ENCODE measurements at regions not wholly inside any gene's neighbourhood (a gene's known extent, or its start where the extent isn't known, plus 50 kb on each side); places are given as distances from the start of the nearest gene placed in this dataset.
"Not testable (repeated sequence)": the region's sequence is repeated elsewhere in the genome, so short reads cannot be mapped to it uniquely, and the experiment has no call there.

- DNase-seq, result no peak
Observed at GRCh38 chr2:125736306-125736705, 919.7 kb upstream of the GYPC start.

DNA sequence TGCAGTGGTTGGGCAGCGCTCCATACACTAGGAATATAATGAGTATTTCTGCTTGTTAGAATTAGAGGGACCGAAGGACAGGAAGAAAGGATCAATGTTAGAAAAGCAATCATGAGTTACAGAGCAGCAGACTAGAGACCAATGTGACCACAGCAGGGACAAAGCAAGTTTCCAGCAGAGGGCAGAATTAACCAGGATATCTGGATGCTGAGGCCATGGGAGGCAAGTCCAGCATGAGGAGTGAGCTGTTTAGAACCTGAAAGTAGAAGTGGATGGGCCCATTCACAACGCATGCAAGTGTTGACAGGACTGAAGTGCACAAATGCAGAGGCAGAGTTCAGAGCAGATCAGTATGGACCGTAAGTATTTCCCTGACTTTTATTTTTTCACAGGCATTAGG lies 910.4 kb upstream of the GYPC start:
- DNase-seq, result peak; percentile 0

DNA sequence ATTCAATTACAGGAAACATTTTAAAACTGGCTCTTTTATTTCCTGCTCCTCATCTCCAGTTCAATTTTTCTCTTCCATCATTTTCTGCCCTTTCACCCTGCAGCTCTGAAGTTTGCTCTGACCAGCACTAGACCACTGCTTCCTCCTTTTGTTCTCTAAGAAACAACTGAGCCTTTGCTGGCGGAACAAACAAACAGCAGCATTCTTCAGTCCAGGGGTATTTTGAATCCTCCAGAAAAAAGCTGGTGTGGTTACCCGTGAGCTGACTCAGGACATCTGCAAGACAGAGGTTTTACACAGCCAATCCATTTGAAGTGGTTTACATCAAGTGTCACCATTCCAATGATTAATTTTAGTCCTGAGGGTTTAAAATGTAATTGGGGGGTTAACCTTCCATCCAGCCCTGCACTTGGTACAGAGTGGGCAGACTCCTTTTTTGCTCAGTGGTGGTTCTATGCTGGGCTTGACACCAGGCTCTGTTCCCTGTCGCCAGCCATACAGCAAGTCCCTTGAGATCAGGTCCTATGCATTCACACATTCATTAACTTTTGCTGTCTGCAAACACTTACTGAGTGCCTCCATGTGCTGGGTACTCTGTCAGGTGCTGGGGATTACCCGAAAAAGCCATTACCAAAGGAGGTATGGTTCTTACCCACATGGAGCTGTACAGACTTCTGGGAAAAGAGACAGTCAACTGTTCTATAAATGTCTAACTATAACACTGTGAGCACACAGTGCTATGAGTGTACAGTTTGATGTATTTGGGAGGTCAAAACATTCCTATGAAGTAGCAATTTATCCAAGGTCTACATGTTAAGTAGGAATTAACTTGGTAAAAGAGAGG lies 909.4 kb upstream of the GYPC start:
- DNase-seq, result no peak

GRCh38 chr2:125747165-125747425 lies 908.9 kb upstream of the GYPC start:
- DNase-seq, result no peak

DNA sequence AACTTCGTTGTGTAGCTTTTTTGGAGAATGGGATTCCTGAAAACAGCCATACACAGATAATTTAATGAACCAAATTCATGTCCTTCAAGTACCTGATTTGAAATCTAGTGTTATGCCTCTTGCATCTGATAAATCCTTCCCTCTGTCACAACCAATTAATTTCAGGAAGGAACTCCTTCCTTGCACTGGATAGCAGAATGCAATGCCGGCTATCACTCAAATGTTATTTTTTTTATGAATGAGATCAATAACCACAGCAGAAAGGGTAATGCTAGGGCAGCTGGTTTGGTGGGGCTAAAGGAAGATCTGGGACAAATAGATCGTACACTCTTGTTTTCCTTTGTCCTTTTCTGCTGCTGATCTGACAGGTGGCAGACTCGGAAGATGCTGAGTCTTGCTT lies 899.5 kb upstream of the GYPC start:
- DNase-seq, result no peak

DNA sequence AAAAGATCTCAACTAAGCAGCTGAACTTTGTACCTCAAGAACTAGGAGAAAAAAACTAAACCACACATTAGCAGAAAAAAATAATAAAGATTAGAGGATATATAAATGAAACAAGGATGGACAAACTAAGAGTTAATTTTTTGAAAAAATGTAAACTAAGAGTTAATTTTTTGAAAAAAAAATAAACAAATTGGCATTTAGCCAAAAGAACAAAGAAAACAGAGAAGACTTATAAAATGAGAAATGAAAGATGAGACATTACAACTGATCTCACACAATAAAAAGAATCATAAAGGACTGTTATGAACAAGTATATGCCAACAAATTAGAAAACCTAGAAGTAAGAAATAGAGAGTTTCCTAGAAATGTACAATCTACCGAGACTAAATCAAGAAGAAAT lies 859.2 kb upstream of the GYPC start:
- DNase-seq, result no peak

GRCh38 chr2:125797192-125797591 lies 858.8 kb upstream of the GYPC start:
- DNase-seq, result no peak

DNA sequence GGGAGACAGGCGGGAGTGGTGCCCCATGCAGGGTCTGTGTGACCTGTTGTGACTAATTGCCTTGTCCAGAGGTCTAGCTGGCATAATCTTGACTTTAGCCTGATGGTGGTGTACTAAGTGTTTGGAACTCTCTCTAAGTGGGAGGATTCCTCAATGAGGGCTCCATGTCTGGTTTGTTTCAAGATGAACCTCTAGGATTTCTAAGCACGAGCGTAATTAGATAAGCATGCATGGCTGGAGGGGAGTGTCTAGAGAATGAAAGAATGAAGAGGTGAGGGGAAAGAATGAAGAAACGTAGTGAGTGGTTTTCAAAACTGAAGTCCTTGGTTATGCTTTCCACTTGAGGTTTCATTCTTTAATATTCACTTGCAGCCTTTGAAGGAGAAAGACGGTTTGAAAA lies 833.2 kb upstream of the GYPC start:
- no peak for DNase-seq

DNA sequence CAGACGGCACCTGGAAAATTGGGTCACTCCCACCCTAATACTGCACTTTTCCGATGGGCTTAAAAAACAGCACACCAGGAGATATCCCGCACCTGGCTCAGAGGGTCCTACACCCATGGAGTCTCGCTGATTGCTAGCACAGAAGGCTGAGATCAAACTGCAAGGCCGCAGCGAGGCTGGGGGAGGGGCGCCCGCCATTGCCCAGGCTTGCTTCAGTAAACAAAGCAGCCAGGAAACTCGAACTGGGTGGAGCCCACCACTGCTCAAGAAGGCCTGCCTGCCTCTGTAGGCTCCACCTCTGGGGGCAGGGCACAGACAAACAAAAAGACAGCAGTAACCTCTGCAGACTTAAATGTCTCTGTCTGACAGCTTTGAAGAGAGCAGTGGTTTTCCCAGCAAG lies 830.2 kb upstream of the GYPC start:
- DNase-seq, result not testable (repeated sequence)

DNA sequence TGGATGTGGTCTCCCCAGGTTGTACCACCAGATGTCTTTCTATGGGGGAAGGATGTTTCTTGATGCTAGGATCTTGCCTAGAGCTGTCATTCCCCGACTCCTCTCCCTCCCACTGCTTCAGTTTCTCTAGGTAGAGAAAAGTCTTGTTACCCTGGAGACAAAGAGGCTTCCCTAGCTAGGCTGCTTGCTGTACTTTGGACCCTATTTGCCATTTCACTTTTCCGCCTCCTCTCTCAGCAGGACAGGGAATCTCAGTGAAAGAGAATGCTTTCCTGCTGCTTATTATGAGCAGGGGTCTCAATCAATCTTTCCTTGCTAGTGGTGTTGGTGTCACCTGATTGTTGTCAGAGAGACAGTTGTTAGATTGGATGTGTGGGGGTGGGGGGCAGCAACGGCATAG lies 818.8 kb upstream of the GYPC start:
- no peak for DNase-seq

DNA sequence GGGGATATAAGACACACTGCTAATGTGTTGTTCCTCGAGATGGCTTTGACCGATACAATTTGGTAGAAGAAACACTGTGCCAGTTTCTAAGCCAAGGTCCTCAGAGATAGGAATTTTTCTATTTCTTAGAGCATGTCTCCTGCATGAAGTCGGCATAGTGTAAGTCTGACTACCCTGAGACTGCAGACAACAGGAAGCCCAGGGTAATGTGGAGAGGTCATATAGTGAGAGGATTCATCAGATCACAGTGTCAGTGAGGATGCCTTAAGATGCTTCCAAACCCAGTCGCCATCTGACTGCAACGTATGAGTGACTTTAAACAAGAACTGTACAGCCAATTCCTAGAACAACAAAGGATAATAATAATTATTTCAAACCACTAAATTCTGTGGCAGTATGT lies 818.3 kb upstream of the GYPC start:
- no peak for DNase-seq

DNA sequence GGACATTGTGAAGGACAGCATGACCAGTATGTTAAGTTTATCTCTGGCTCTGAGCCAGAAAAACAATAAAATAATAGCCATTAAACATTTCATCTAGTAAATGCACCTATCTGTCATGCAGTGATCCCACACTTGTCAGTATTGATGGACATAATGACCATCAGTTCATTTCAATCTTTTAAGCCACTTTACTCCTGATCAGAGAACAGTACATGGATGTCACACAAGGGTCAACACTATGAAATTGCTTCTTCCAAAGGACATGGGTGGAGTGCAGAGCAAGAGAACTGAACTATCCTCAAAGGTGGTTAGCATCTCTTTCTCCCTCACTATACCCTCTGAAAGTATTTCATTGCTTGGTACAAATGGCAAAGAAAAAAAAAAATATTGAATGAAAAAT lies 816.0 kb upstream of the GYPC start:
- no peak for DNase-seq

DNA sequence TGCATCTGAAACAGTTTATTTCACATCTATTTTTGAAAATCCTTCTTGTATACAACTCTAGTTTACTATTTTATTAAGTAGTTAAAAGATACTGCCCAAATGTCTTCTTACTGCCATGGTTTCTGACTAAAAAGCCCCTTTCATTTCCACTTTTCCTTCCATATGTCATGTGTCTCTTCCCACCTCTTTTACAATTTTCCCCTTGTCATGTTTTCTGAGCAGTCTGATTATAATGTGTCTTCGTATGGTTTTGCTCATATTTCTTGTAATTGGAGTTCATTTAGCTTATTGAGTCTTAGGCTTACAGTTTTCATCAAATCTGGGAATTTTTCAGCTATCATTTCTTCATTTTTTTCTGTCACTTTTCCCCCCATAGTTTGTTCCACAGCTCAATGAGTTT lies 813.9 kb upstream of the GYPC start:
- DNase-seq, result no peak

GRCh38 chr2:125850541-125850940 lies 805.4 kb upstream of the GYPC start:
- DNase-seq, result no peak

- no peak for DNase-seq
Observed at GRCh38 chr2:125852364-125852763, 803.6 kb upstream of the GYPC start.

GRCh38 chr2:125853626-125854025 lies 802.3 kb upstream of the GYPC start:
- DNase-seq, result no peak

GRCh38 chr2:125855204-125855603 lies 800.8 kb upstream of the GYPC start:
- no peak for DNase-seq

GRCh38 chr2:125857971-125858794 lies 797.8 kb upstream of the GYPC start:
- DNase-seq, result no peak

DNA sequence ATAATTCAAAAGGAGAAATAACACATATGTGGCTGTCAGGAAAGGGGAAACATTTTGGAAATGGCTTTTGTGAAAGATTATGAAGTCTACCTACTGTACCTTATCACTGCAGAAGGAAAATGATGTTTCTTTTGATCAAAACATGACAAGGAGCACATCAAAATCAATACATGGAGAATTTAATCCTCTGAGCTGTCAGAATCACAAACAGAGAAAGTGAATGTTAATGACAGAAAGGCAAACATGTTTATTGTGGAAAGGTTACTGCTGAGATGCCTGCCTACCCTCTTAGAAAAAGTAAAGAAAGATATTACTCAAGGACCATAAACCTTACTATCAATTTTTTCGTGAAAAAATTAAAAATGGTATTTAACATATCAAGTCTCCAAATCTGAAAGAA lies 794.5 kb upstream of the GYPC start:
- no peak for DNase-seq

- no peak for DNase-seq
Observed at GRCh38 chr2:125867908-125868307, 788.0 kb upstream of the GYPC start.

DNA sequence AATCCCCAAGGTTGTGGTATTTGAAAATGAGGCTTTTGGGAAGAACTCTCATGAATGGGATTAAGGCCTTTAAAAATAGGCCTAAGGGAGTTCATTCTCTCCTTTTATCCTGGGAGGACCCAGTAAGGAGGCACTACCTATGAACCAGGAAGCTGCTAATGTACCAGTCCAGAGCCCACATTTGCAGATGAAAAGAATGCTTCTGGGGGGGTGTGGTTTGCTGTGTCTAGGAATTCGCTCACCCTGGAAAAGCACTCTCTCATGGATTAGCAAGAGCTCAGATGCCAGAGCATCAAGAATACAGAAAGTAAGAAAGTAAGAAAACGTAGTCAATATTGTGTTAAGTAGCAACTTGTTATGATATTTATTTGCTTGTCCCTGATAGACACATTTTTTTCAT lies 785.7 kb upstream of the GYPC start:
- no peak for DNase-seq

- no peak for DNase-seq
Observed at GRCh38 chr2:125870746-125871145, 785.2 kb upstream of the GYPC start.

DNA sequence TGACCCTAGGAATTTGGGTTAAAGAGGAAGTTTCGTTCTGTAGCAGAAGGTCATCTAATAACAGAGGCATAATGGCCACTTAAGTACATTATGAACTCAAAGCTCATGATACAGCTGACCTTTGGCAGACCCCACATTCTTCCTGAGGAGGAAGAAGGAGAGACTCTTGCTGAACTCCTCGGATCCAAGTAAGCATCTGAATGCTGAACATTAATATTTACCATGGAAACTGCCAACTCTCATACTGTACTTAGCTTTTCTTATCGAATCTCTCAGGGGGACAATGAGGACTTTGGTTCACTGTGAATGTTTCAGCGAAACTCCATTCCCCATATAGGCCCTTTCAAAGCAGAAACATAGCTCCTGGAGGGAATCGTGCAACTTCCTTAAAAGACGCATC lies 781.4 kb upstream of the GYPC start:
- DNase-seq, result no peak

GRCh38 chr2:125885340-125885739 lies 770.6 kb upstream of the GYPC start:
- DNase-seq, result no peak

DNA sequence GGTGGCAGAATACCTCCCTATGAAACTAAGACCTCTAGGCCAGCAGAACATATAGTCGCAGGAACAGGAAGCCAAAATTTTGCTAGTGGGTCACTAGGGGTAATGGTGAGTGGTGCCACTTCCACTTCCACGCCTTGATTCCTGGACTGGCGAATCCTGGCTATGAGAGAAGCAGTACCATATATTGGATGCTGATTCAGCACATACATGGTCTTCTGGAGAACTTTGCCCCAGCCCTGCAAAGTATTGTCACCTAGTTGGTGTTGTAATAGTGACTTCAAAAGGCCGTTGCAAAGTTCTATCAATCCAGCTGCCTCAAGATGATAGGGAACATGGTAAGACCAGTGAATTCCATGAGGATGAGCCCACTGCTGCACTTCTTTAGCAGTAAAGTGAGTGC lies 769.8 kb upstream of the GYPC start:
- no peak for DNase-seq

Measured in NCI-H2081 treated with DMSO at 0.1 percent for 48 hours (cell line).